ENCODE measurements at regions not wholly inside any gene's neighbourhood (a gene's known extent, or its start where the extent isn't known, plus 50 kb on each side); places are given as distances from the start of the nearest gene placed in this dataset.

GRCh38 chr1:56142301-56142700 is 437.1 kb downstream of the PLPP3 start:
- H3K4me3 Mint-ChIP-seq = no peak overlapping the region
- DNase-seq = no peak
- H3K27ac Mint-ChIP-seq = no peak overlapping the region
- no peak for TF ChIP-seq CTCF (IDR thresholded peaks at IDR 0.05)
- H3K27me3 Mint-ChIP-seq (ENCODE audit: low read depth, poor library complexity) = peaks cover 7% of the 10 kb centered on the region
- H3K36me3 Mint-ChIP-seq (ENCODE audit: low read depth) = no peaks in the 10 kb centered on the region
- H3K9me3 Mint-ChIP-seq = no peaks in the 10 kb centered on the region
- H3K4me1 Mint-ChIP-seq = peaks cover 10% of the 10 kb centered on the region

- Mint-ChIP-seq H3K27ac (peak overlapping the region; percentile 4), H3K27me3 (ENCODE audit: low read depth, poor library complexity) (peaks cover 13% of the 10 kb centered on the region), H3K4me3 (no peak overlapping the region), H3K4me1 (peaks cover 10% of the 10 kb centered on the region), H3K9me3 (no peaks in the 10 kb centered on the region), H3K36me3 (ENCODE audit: low read depth) (no peaks in the 10 kb centered on the region)
- no peak for DNase-seq
- no peak for TF ChIP-seq CTCF (IDR thresholded peaks at IDR 0.05)
These were observed 439.5 kb downstream of the PLPP3 start for GRCh38 chr1:56139836-56140235.

GRCh38 chr1:56137521-56138505 is 441.6 kb downstream of the PLPP3 start:
- TF ChIP-seq CTCF (IDR thresholded peaks at IDR 0.05) = no peak
- Mint-ChIP-seq H3K4me3 (no peak overlapping the region), H3K27me3 (ENCODE audit: low read depth, poor library complexity) (peaks cover 11% of the 10 kb centered on the region), H3K9me3 (no peaks in the 10 kb centered on the region), H3K4me1 (peaks cover 10% of the 10 kb centered on the region), H3K27ac (no peak overlapping the region), H3K36me3 (ENCODE audit: low read depth) (no peaks in the 10 kb centered on the region)
- no peak for DNase-seq

- no peak overlapping the region for H3K27ac Mint-ChIP-seq
- DNase-seq = no peak
- H3K27me3 Mint-ChIP-seq (ENCODE audit: low read depth, poor library complexity) = peaks cover 11% of the 10 kb centered on the region
- H3K36me3 Mint-ChIP-seq (ENCODE audit: low read depth) = no peaks in the 10 kb centered on the region
- H3K4me3 Mint-ChIP-seq = no peak overlapping the region
- no peak for TF ChIP-seq CTCF (IDR thresholded peaks at IDR 0.05)
- peaks cover 10% of the 10 kb centered on the region for H3K4me1 Mint-ChIP-seq
- no peaks in the 10 kb centered on the region for H3K9me3 Mint-ChIP-seq
These were observed 442.3 kb downstream of the PLPP3 start for GRCh38 chr1:56137090-56137489.

GRCh38 chr1:56135864-56136147 is 443.6 kb downstream of the PLPP3 start:
- H3K27me3 Mint-ChIP-seq (ENCODE audit: low read depth, poor library complexity) = peaks cover 11% of the 10 kb centered on the region
- DNase-seq = no peak
- no peaks in the 10 kb centered on the region for H3K9me3 Mint-ChIP-seq
- H3K36me3 Mint-ChIP-seq (ENCODE audit: low read depth) = no peaks in the 10 kb centered on the region
- TF ChIP-seq CTCF (IDR thresholded peaks at IDR 0.05) = no peak
- peaks cover 10% of the 10 kb centered on the region for H3K4me1 Mint-ChIP-seq
- H3K27ac Mint-ChIP-seq = no peak overlapping the region
- no peak overlapping the region for H3K4me3 Mint-ChIP-seq

Data from nephron progenitor cell (in vitro differentiated cells).